ENCODE measurements at regions not wholly inside any gene's neighbourhood (a gene's known extent, or its start where the extent isn't known, plus 50 kb on each side); places are given as distances from the start of the nearest gene placed in this dataset.

GRCh38 chr1:83545066-83545862 lies 453.7 kb downstream of the TTLL7 start:
- H3K36me3 ChIP-seq (ENCODE audit: control insufficient read depth in 3 of 3, insufficient read depth in 3 of 3, low read length in 3 of 3): no peaks in the 10 kb centered on the region
- no peaks in the 10 kb centered on the region for H3K27me3 ChIP-seq (ENCODE audit: control insufficient read depth in 3 of 3, insufficient read depth in 3 of 3, low read length in 3 of 3)
- peaks cover 0 to 3% (median 0%) of the 10 kb centered on the region in 3 donors for H3K4me1 ChIP-seq (ENCODE audit: control insufficient read depth in 3 of 3, insufficient read depth in 3 of 3, low read length in 3 of 3)
- no peak overlapping the region for H3K27ac ChIP-seq (ENCODE audit: low read depth, low read length)
- no peak overlapping the region for H3K4me3 ChIP-seq (ENCODE audit: low read length in 3 of 3)
- H3K9ac ChIP-seq (ENCODE audit: low read depth in 1 of 3, low read length in 3 of 3): no peak overlapping the region
- no peaks in the 10 kb centered on the region for H3K9me3 ChIP-seq (ENCODE audit: control insufficient read depth in 3 of 3, low read length in 3 of 3)

GRCh38 chr1:83543222-83543973 lies 455.5 kb downstream of the TTLL7 start:
- no peak overlapping the region for H3K9ac ChIP-seq (ENCODE audit: low read depth in 1 of 3, low read length in 3 of 3)
- H3K27me3 ChIP-seq (ENCODE audit: control insufficient read depth in 3 of 3, insufficient read depth in 3 of 3, low read length in 3 of 3): no peaks in the 10 kb centered on the region
- no peaks in the 10 kb centered on the region for H3K9me3 ChIP-seq (ENCODE audit: control insufficient read depth in 3 of 3, low read length in 3 of 3)
- peaks cover 0 to 3% (median 0%) of the 10 kb centered on the region in 3 donors for H3K4me1 ChIP-seq (ENCODE audit: control insufficient read depth in 3 of 3, insufficient read depth in 3 of 3, low read length in 3 of 3)
- H3K4me3 ChIP-seq (ENCODE audit: low read length in 3 of 3): no peak overlapping the region
- no peaks in the 10 kb centered on the region for H3K36me3 ChIP-seq (ENCODE audit: control insufficient read depth in 3 of 3, insufficient read depth in 3 of 3, low read length in 3 of 3)
- no peak overlapping the region for H3K27ac ChIP-seq (ENCODE audit: low read depth, low read length)

DNA sequence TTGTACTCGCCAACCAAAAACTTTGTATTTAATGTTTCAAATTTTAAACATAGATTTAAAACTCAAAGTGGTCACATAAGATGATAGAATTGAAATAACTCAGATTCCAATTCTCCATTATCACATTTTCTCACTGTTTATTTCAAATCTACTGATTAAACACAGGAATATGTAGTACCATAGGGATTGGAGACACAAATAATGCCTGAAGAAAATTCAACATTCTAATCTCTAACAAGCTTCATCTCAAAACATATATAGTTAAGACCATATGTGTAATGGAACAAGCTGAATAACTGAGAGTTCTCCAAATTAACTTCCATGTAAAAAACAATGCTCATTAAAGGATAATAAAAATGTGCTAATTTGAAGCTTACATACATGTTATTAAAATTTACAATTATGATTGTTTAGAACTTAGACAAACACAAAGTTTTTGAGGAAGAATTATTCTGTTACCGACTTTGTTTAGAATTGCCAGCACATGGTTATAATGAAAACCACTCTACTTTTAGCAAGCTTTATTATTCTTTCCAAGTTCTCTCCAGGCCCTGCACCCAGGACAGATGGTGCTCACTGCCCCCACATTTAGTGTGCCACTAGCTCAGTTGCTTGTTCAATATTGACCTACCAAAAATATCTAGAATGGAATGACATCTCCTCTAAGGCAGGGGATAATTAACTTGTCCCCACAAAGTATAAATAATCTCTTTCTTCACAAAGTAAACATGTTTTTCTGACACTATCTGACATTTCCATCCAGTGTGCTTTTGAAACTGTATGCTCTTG lies 467.2 kb downstream of the TTLL7 start:
- no peak overlapping the region for H3K9ac ChIP-seq (ENCODE audit: low read depth in 1 of 3, low read length in 3 of 3)
- H3K27me3 ChIP-seq (ENCODE audit: control insufficient read depth in 3 of 3, insufficient read depth in 3 of 3, low read length in 3 of 3): no peaks in the 10 kb centered on the region
- H3K27ac ChIP-seq (ENCODE audit: low read depth, low read length): no peak overlapping the region
- no peaks in the 10 kb centered on the region for H3K9me3 ChIP-seq (ENCODE audit: control insufficient read depth in 3 of 3, low read length in 3 of 3)
- no peaks in the 10 kb centered on the region for H3K4me1 ChIP-seq (ENCODE audit: control insufficient read depth in 3 of 3, insufficient read depth in 3 of 3, low read length in 3 of 3)
- H3K36me3 ChIP-seq (ENCODE audit: control insufficient read depth in 3 of 3, insufficient read depth in 3 of 3, low read length in 3 of 3): no peaks in the 10 kb centered on the region
- no peak overlapping the region for H3K4me3 ChIP-seq (ENCODE audit: low read length in 3 of 3)

- H3K4me1 ChIP-seq (ENCODE audit: control insufficient read depth in 3 of 3, insufficient read depth in 3 of 3, low read length in 3 of 3): no peaks in the 10 kb centered on the region
- H3K27ac ChIP-seq (ENCODE audit: low read depth, low read length): no peak overlapping the region
- no peaks in the 10 kb centered on the region for H3K9me3 ChIP-seq (ENCODE audit: control insufficient read depth in 3 of 3, low read length in 3 of 3)
- H3K36me3 ChIP-seq (ENCODE audit: control insufficient read depth in 3 of 3, insufficient read depth in 3 of 3, low read length in 3 of 3): no peaks in the 10 kb centered on the region
- no peak overlapping the region for H3K4me3 ChIP-seq (ENCODE audit: low read length in 3 of 3)
- H3K27me3 ChIP-seq (ENCODE audit: control insufficient read depth in 3 of 3, insufficient read depth in 3 of 3, low read length in 3 of 3): no peaks in the 10 kb centered on the region
- no peak overlapping the region for H3K9ac ChIP-seq (ENCODE audit: low read depth in 1 of 3, low read length in 3 of 3)
These were observed 468.4 kb downstream of the TTLL7 start for GRCh38 chr1:83530506-83530905.

- Histone ChIP-seq H3K36me3 (ENCODE audit: control insufficient read depth in 3 of 3, insufficient read depth in 3 of 3, low read length in 3 of 3) (no peaks in the 10 kb centered on the region), H3K9ac (ENCODE audit: low read depth in 1 of 3, low read length in 3 of 3) (no peak overlapping the region), H3K9me3 (ENCODE audit: control insufficient read depth in 3 of 3, low read length in 3 of 3) (no peaks in the 10 kb centered on the region), H3K27me3 (ENCODE audit: control insufficient read depth in 3 of 3, insufficient read depth in 3 of 3, low read length in 3 of 3) (no peaks in the 10 kb centered on the region), H3K4me3 (ENCODE audit: low read length in 3 of 3) (no peak overlapping the region), H3K4me1 (ENCODE audit: control insufficient read depth in 3 of 3, insufficient read depth in 3 of 3, low read length in 3 of 3) (no peaks in the 10 kb centered on the region), H3K27ac (ENCODE audit: low read depth, low read length) (no peak overlapping the region)
These were observed 470.9 kb downstream of the TTLL7 start for GRCh38 chr1:83527987-83528386.

GRCh38 chr1:83520797-83521196 lies 478.1 kb downstream of the TTLL7 start:
- Histone ChIP-seq H3K27ac (ENCODE audit: low read depth, low read length) (no peak overlapping the region), H3K4me3 (ENCODE audit: low read length in 3 of 3) (no peak overlapping the region), H3K36me3 (ENCODE audit: control insufficient read depth in 3 of 3, insufficient read depth in 3 of 3, low read length in 3 of 3) (no peaks in the 10 kb centered on the region), H3K9me3 (ENCODE audit: control insufficient read depth in 3 of 3, low read length in 3 of 3) (no peaks in the 10 kb centered on the region), H3K27me3 (ENCODE audit: control insufficient read depth in 3 of 3, insufficient read depth in 3 of 3, low read length in 3 of 3) (no peaks in the 10 kb centered on the region), H3K4me1 (ENCODE audit: control insufficient read depth in 3 of 3, insufficient read depth in 3 of 3, low read length in 3 of 3) (no peaks in the 10 kb centered on the region), H3K9ac (ENCODE audit: low read depth in 1 of 3, low read length in 3 of 3) (no peak overlapping the region)

DNA sequence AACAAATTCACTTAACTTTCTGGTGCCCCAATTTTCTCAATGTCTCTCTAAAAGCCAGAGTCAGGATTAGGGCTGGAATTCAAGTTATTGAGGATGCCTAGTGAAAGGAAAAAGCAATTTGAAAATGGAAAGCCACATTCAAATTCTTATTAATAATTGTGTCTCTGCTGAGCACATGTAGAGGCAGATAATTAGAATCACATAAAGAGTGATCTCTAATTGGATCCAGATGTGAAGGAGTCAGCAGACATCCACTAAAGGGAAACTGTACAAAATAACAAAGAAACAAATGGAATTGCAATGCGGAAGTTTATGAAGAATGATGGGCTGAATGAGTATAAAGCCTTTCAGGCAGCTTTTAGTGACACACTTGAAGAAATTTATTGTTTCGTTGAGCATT lies 482.6 kb downstream of the TTLL7 start:
- no peak overlapping the region for H3K27ac ChIP-seq (ENCODE audit: low read depth, low read length)
- H3K9ac ChIP-seq (ENCODE audit: low read depth in 1 of 3, low read length in 3 of 3): no peak overlapping the region
- H3K9me3 ChIP-seq (ENCODE audit: control insufficient read depth in 3 of 3, low read length in 3 of 3): no peaks in the 10 kb centered on the region
- no peaks in the 10 kb centered on the region for H3K36me3 ChIP-seq (ENCODE audit: control insufficient read depth in 3 of 3, insufficient read depth in 3 of 3, low read length in 3 of 3)
- no peaks in the 10 kb centered on the region for H3K27me3 ChIP-seq (ENCODE audit: control insufficient read depth in 3 of 3, insufficient read depth in 3 of 3, low read length in 3 of 3)
- no peak overlapping the region for H3K4me3 ChIP-seq (ENCODE audit: low read length in 3 of 3)
- peaks cover 0 to 6% (median 0%) of the 10 kb centered on the region in 3 donors for H3K4me1 ChIP-seq (ENCODE audit: control insufficient read depth in 3 of 3, insufficient read depth in 3 of 3, low read length in 3 of 3)

DNA sequence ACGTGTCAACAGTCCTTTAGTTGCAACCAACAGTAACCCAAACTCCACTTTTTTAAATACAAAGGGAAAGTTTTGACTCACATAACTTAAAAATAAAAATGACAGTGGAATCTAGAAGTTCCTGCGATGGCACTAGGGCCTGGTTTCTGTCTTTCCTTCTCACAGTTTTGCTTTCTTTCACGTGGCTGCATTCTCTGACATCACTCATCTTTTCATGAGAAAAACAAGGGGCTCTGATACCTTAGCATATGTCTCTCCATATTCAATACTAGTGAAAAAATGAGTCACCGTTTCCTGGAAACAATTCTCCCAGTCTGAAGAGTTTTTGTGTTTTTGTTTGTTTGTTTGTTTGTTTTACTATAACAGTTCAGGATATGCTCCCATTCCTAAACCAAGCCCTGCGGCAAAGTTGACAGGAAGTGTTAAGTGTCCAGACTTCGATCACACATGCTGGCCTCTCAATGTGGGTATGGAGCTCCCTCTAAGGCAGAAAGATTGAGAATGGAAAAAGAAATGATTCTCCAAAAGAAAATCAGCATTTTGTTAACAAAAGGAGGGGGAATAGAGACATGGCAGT lies 483.3 kb downstream of the TTLL7 start:
- no peak overlapping the region for H3K9ac ChIP-seq (ENCODE audit: low read depth in 1 of 3, low read length in 3 of 3)
- H3K36me3 ChIP-seq (ENCODE audit: control insufficient read depth in 3 of 3, insufficient read depth in 3 of 3, low read length in 3 of 3): no peaks in the 10 kb centered on the region
- H3K9me3 ChIP-seq (ENCODE audit: control insufficient read depth in 3 of 3, low read length in 3 of 3): no peaks in the 10 kb centered on the region
- no peak overlapping the region for H3K4me3 ChIP-seq (ENCODE audit: low read length in 3 of 3)
- H3K27ac ChIP-seq (ENCODE audit: low read depth, low read length): no peak overlapping the region
- H3K4me1 ChIP-seq (ENCODE audit: control insufficient read depth in 3 of 3, insufficient read depth in 3 of 3, low read length in 3 of 3): peaks cover 0 to 6% (median 0%) of the 10 kb centered on the region in 3 donors
- H3K27me3 ChIP-seq (ENCODE audit: control insufficient read depth in 3 of 3, insufficient read depth in 3 of 3, low read length in 3 of 3): no peaks in the 10 kb centered on the region

GRCh38 chr1:83512373-83513193 lies 486.3 kb downstream of the TTLL7 start:
- peaks cover 0 to 16% (median 0%) of the 10 kb centered on the region in 3 donors for H3K4me1 ChIP-seq (ENCODE audit: control insufficient read depth in 3 of 3, insufficient read depth in 3 of 3, low read length in 3 of 3)
- H3K27ac ChIP-seq (ENCODE audit: low read depth, low read length): no peak overlapping the region
- H3K27me3 ChIP-seq (ENCODE audit: control insufficient read depth in 3 of 3, insufficient read depth in 3 of 3, low read length in 3 of 3): no peaks in the 10 kb centered on the region
- H3K9me3 ChIP-seq (ENCODE audit: control insufficient read depth in 3 of 3, low read length in 3 of 3): no peaks in the 10 kb centered on the region
- no peaks in the 10 kb centered on the region for H3K36me3 ChIP-seq (ENCODE audit: control insufficient read depth in 3 of 3, insufficient read depth in 3 of 3, low read length in 3 of 3)
- no peak overlapping the region for H3K9ac ChIP-seq (ENCODE audit: low read depth in 1 of 3, low read length in 3 of 3)
- H3K4me3 ChIP-seq (ENCODE audit: low read length in 3 of 3): no peak overlapping the region

All from skeletal muscle tissue (tissue), 3 donors.